Stimulated activated memory B cell treated with anti-CD40 and anti-IgM and Interleukin-4, amounts not matched to agents 10 μg/mL and 1 μg/mL and 100 μg/mL, for 72 hours (primary cell): ENCODE measurements at regions not wholly inside any gene's neighbourhood (a gene's known extent, or its start where the extent isn't known, plus 50 kb on each side); places are given as distances from the start of the nearest gene placed in this dataset.

ENCODE experiments used
- ATAC-seq: fragments of 150-1000 bp; cut with Tn5 transposase; 2 replicates; pipeline ENCODE4 v1.10.0; 2021
- H3K27ac Mint-ChIP-seq: one replicate; pipeline ENCODE4 v1.8.0; 2022; ENCODE audit warnings: mild to moderate bottlenecking, mixed read lengths
- H3K27me3 Mint-ChIP-seq: one replicate; pipeline ENCODE4 v1.8.0; 2022; ENCODE audit warnings: mixed read lengths
- H3K36me3 Mint-ChIP-seq: one replicate; pipeline ENCODE4 v1.8.0; 2022; ENCODE audit warnings: mixed read lengths
- H3K4me1 Mint-ChIP-seq: one replicate; pipeline ENCODE4 v1.8.0; 2022; ENCODE audit warnings: mixed read lengths
- H3K4me3 Mint-ChIP-seq: one replicate; pipeline ENCODE4 v1.8.0; 2022; ENCODE audit warnings: mild to moderate bottlenecking, moderate library complexity, mixed read lengths
- H3K9me3 Mint-ChIP-seq: one replicate; pipeline ENCODE4 v1.8.0; 2022; ENCODE audit warnings: mixed read lengths

- ATAC-seq: no peak
- Mint-ChIP-seq H3K27ac (no peak overlapping the region), H3K36me3 (no peaks in the 10 kb centered on the region), H3K4me3 (no peak overlapping the region), H3K27me3 (no peaks in the 10 kb centered on the region), H3K4me1 (no peaks in the 10 kb centered on the region), H3K9me3 (peaks cover 10% of the 10 kb centered on the region)
These were observed 238.0 kb upstream of the EOMES start for GRCh38 chr3:27960133-27960532.

- Mint-ChIP-seq H3K27me3 (no peaks in the 10 kb centered on the region), H3K4me1 (no peaks in the 10 kb centered on the region), H3K27ac (no peak overlapping the region), H3K9me3 (no peaks in the 10 kb centered on the region), H3K4me3 (no peak overlapping the region), H3K36me3 (no peaks in the 10 kb centered on the region)
- no peak for ATAC-seq
These were observed 241.4 kb upstream of the EOMES start for GRCh38 chr3:27963519-27963918.

DNA sequence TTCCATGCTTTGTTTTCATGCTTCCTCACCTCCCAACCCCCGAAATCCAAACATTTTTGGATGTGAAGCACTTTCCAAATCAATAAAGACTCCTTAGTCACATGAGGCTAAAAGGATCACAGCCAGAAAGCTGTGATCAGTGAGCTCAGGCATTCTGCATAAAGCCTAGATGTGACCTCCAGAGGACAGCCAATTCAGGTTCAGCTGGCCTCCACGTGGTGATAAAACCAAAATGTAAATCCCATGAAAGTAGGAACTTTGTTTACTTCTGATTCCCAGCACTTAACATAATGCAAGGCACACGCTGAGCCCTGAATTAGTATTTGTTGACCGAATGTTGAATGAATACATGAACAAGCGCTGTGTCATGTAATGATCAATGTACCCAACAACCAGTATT, 249.5 kb upstream of the EOMES start:
- no peaks in the 10 kb centered on the region for H3K27me3 Mint-ChIP-seq
- no peaks in the 10 kb centered on the region for H3K36me3 Mint-ChIP-seq
- H3K4me1 Mint-ChIP-seq: no peaks in the 10 kb centered on the region
- H3K9me3 Mint-ChIP-seq: no peaks in the 10 kb centered on the region
- no peak for ATAC-seq
- no peak overlapping the region for H3K4me3 Mint-ChIP-seq
- no peak overlapping the region for H3K27ac Mint-ChIP-seq

GRCh38 chr3:27976933-27977332, 254.8 kb upstream of the EOMES start:
- H3K4me1 Mint-ChIP-seq: no peaks in the 10 kb centered on the region
- no peaks in the 10 kb centered on the region for H3K36me3 Mint-ChIP-seq
- no peak overlapping the region for H3K27ac Mint-ChIP-seq
- no peak overlapping the region for H3K4me3 Mint-ChIP-seq
- peaks cover 3% of the 10 kb centered on the region for H3K9me3 Mint-ChIP-seq
- H3K27me3 Mint-ChIP-seq: no peaks in the 10 kb centered on the region
- peak; percentile 57 for ATAC-seq

DNA sequence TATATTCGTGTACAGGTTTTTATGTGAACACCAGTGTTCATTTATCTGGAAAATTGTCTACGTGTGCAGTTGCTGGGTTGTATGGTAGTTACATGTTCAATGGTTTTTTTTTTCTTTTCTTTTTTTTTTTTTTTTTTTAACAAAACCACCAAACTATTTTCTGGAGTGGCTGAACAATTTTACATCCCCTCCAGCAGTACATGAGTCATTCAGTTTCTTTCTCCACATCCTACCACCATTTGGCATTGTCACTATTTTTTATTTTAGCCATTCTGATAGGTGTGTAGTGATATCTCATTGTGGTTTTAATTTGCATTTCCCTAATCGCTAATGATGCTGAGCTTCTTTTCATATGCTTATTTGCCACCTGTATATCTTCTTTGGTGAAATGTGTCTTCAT, 256.3 kb upstream of the EOMES start:
- no peaks in the 10 kb centered on the region for H3K27me3 Mint-ChIP-seq
- no peaks in the 10 kb centered on the region for H3K4me1 Mint-ChIP-seq
- no peak overlapping the region for H3K27ac Mint-ChIP-seq
- peaks cover 3% of the 10 kb centered on the region for H3K9me3 Mint-ChIP-seq
- ATAC-seq: no peak
- no peak overlapping the region for H3K4me3 Mint-ChIP-seq
- no peaks in the 10 kb centered on the region for H3K36me3 Mint-ChIP-seq

GRCh38 chr3:27985369-27986035, 255.9 kb upstream of the CMC1 start:
- Mint-ChIP-seq H3K4me3 (no peak overlapping the region), H3K27ac (no peak overlapping the region), H3K4me1 (no peaks in the 10 kb centered on the region), H3K9me3 (no peaks in the 10 kb centered on the region), H3K36me3 (no peaks in the 10 kb centered on the region), H3K27me3 (no peaks in the 10 kb centered on the region)
- no peak for ATAC-seq

DNA sequence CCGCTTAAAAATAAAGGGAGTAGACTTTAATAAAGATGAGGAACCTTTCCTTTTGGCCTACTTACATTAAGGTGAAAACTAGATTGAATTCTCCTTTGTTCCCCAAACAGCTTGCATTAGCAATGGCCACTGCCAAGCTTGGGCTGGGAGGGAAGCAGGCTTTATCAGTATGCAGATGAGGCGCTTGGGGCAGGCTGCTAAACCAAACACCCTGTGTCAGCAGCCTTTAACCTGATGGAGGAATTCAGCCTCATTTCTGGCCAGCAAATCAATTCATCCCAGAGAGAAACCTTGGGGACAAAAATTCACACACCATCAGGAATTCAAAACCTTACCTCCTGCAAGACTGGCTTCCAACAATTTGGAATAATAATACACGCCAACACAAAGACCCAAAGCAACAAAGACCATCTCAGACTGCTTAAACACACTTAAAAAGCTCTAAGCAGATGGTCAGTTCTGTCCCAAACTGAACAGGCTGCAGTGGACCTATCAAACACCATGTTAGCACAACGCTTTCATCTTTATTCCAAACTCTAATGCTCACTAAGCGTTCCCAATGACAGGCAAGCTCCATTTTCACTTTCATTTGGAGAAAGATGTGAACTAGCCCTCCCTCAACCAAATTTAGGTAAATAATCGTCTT, 255.1 kb upstream of the CMC1 start:
- Mint-ChIP-seq H3K4me3 (no peak overlapping the region), H3K36me3 (no peaks in the 10 kb centered on the region), H3K27me3 (no peaks in the 10 kb centered on the region)

GRCh38 chr3:27990324-27990723, 251.1 kb upstream of the CMC1 start:
- Mint-ChIP-seq H3K9me3 (peaks cover 3% of the 10 kb centered on the region), H3K4me1 (no peaks in the 10 kb centered on the region), H3K27ac (no peak overlapping the region), H3K36me3 (no peaks in the 10 kb centered on the region), H3K4me3 (no peak overlapping the region), H3K27me3 (no peaks in the 10 kb centered on the region)
- ATAC-seq: no peak

More for the DNA sequence above, 255.1 kb upstream of the CMC1 start:
- H3K9me3 Mint-ChIP-seq: no peaks in the 10 kb centered on the region
- no peaks in the 10 kb centered on the region for H3K4me1 Mint-ChIP-seq
- no peak for ATAC-seq
- no peak overlapping the region for H3K27ac Mint-ChIP-seq

DNA sequence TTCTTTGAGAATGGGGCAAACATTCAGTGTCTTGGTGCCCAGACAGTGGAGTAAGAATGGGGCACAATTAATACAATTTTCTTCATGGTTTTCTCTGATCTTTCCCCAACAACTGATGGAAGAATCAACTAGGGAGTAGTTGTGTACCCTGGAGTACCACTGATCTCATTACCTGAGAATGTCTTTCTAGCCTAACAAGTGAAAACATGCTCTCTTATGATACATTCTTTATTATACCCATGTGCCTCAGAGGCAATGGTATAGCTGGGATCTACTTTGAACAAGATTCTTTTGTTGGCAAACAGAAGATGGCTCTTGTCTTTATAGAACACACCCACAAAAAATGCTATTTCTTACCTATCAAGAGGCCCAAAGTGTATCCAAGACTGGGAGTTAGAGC, 250.6 kb upstream of the CMC1 start:
- Mint-ChIP-seq H3K4me1 (no peaks in the 10 kb centered on the region), H3K4me3 (no peak overlapping the region), H3K27ac (no peak overlapping the region), H3K27me3 (no peaks in the 10 kb centered on the region), H3K9me3 (peaks cover 3% of the 10 kb centered on the region), H3K36me3 (no peaks in the 10 kb centered on the region)
- no peak for ATAC-seq

GRCh38 chr3:27993051-27993450, 248.4 kb upstream of the CMC1 start:
- Mint-ChIP-seq H3K27me3 (no peaks in the 10 kb centered on the region), H3K4me3 (no peak overlapping the region), H3K4me1 (no peaks in the 10 kb centered on the region), H3K27ac (no peak overlapping the region), H3K9me3 (peaks cover 5% of the 10 kb centered on the region), H3K36me3 (no peaks in the 10 kb centered on the region)
- no peak for ATAC-seq

GRCh38 chr3:28000608-28001007, 240.8 kb upstream of the CMC1 start:
- no peaks in the 10 kb centered on the region for H3K27me3 Mint-ChIP-seq
- no peak for ATAC-seq
- no peak overlapping the region for H3K27ac Mint-ChIP-seq
- H3K4me1 Mint-ChIP-seq: no peaks in the 10 kb centered on the region
- no peaks in the 10 kb centered on the region for H3K36me3 Mint-ChIP-seq
- no peak overlapping the region for H3K4me3 Mint-ChIP-seq
- peaks cover 11% of the 10 kb centered on the region for H3K9me3 Mint-ChIP-seq

GRCh38 chr3:28008235-28008634, 233.2 kb upstream of the CMC1 start:
- Mint-ChIP-seq H3K27me3 (no peaks in the 10 kb centered on the region), H3K27ac (no peak overlapping the region), H3K4me1 (no peaks in the 10 kb centered on the region), H3K36me3 (no peaks in the 10 kb centered on the region), H3K9me3 (peaks cover 4% of the 10 kb centered on the region), H3K4me3 (no peak overlapping the region)
- no peak for ATAC-seq

DNA sequence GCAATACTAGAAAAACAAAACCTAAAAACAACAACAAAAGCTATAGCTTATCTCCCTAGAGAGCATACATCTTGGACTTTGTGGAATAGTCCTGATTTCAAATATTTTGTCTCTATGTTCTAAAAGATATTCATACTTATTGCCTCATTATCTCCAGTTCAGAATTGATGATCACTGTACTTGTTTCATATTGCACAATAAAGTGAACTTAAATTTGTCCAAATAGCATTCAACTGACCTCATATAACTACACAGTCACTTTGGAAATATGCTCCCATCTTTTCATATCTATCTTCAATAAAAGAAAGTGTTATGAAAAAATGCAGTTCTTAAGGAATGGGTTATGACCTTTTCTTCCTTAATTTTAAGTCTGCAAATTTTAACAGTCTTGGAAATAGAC, 228.6 kb upstream of the CMC1 start:
- H3K27ac Mint-ChIP-seq: no peak overlapping the region
- no peaks in the 10 kb centered on the region for H3K4me1 Mint-ChIP-seq
- no peak for ATAC-seq
- H3K36me3 Mint-ChIP-seq: no peaks in the 10 kb centered on the region
- H3K4me3 Mint-ChIP-seq: no peak overlapping the region
- H3K27me3 Mint-ChIP-seq: no peaks in the 10 kb centered on the region
- peaks cover 4% of the 10 kb centered on the region for H3K9me3 Mint-ChIP-seq

DNA sequence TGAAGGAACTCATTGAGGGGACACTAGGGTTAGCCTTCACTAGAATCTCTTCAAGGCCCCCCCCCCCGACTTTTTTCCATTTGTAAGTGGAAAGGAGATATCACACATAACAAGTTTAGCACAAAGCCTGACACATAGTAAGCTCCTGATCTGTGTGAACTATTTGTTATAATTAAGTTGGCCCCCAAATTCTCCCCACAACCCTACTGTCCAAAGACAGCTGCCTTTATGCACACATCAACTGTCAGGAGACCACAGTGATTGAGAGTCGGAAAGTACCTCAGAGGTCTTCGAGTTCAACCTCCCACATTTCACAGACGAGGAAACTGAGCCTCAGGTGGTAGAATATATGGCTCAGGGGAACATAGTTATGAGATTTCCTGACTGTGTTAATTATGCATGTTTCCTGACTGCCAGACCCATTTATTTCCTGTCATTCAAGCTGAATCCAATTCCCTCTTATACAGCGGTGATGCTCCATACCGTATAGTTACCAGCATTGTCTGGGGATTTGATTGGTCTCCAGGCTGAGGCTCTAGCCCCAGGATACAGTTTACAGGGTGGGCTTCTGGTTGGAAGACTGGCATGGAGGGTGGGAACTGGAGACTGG, 227.4 kb upstream of the CMC1 start:
- no peaks in the 10 kb centered on the region for H3K27me3 Mint-ChIP-seq
- no peaks in the 10 kb centered on the region for H3K4me1 Mint-ChIP-seq
- H3K27ac Mint-ChIP-seq: no peak overlapping the region
- H3K9me3 Mint-ChIP-seq: peaks cover 4% of the 10 kb centered on the region
- ATAC-seq: no peak
- no peaks in the 10 kb centered on the region for H3K36me3 Mint-ChIP-seq
- H3K4me3 Mint-ChIP-seq: no peak overlapping the region

DNA sequence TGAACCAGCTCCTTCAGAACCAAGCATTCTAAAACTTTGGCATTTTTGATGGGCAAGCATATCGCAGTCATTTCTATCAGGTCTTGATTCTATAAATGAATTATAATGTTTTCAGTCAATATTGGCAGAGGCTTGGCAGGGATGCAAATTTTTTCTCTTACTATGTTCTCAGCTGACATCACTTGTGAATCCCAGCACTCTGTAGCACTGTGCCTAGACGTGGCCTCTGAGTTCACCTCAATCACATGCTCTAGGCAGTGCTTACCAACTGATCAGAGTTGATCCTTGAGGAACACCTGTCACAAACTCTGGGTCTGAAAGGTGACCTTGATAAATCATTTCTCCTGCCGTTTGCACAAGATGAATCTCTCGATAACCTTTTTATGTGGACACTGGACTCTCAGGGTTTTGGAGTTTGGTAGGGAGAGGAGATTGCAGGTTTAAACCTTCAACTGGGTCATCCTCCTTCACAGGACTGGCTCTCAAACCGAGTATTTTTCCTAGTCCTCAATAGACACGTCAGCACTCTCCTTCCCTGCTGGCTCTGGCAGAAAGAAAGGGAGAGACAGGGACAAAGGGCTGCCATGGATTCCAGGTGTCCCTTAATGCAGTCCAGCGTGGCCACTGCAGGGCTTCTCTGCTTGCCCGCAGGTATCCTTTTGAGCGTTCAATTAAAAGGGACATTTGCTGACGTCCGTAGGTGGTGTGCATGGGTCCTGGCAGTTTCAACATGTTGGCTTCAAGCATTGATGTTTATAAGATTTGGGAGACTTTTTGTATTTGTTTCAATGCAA, 222.3 kb upstream of the CMC1 start:
- Mint-ChIP-seq H3K9me3 (peaks cover 17% of the 10 kb centered on the region), H3K36me3 (no peaks in the 10 kb centered on the region), H3K27ac (no peak overlapping the region), H3K4me3 (no peak overlapping the region), H3K27me3 (no peaks in the 10 kb centered on the region), H3K4me1 (no peaks in the 10 kb centered on the region)
- no peak for ATAC-seq
